Glomerular visceral epithelial cell (primary cell): ENCODE measurements at regions not wholly inside any gene's neighbourhood (a gene's known extent, or its start where the extent isn't known, plus 50 kb on each side); places are given as distances from the start of the nearest gene placed in this dataset.
"Not testable (repeated sequence)": the region's sequence is repeated elsewhere in the genome, so short reads cannot be mapped to it uniquely, and the experiment has no call there.

ENCODE experiments used
- DNase-seq: peaks from one replicate; pipeline ENCODE4 v3.0.0-alpha.2; 2016; ENCODE audit errors: extremely low spot score

DNA sequence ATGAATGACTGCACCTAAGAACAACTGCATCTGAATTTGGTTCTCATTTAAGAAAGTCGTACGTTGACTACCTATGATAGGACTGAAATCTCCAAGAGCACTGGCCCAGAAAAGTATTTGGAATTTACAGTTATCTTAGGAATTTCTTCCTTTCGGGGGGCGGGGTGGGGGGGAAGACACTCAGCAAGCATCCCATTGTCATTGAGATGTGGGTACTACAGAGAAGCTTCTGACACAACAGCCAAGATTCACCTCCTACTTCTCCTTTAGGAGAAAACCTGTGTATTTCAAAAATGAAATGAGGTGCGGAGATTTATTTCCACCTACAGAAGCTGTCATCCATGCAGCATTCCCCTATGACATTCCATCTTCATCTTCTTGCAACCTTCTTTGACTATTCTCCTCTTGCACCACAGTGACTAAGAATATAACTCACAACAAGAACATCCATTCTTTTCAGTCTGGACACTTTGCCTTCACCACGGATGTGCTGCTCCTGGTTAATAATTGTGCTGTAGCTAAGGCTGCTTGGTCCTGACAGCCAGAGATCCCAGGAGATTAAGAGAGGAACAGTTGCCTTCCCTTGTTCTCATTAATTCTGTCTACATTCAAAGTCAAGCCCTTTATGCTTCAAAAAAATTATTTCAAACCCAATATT is 98.4 kb upstream of the FRMD4A start:
- peak; percentile 51 for DNase-seq

DNA sequence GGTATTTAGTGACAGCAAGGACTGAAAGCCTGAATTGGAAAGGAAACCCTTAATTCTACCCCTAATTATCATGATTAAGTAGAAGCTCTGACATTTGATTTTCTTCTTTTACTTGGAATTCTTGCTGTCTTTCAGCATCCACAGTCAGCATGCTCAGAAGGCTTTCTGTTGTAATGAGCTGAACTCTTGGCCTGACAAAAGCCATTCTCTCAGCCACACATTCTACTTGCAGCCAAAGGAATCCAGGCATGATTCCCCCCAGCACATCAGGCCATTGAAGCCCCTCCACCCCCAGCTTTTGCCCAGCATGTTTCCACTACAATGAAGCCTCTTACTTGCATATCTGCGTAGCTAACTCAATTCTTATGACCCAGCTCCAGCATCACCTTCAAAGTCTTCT is 94.3 kb upstream of the FRMD4A start:
- no peak for DNase-seq

DNA sequence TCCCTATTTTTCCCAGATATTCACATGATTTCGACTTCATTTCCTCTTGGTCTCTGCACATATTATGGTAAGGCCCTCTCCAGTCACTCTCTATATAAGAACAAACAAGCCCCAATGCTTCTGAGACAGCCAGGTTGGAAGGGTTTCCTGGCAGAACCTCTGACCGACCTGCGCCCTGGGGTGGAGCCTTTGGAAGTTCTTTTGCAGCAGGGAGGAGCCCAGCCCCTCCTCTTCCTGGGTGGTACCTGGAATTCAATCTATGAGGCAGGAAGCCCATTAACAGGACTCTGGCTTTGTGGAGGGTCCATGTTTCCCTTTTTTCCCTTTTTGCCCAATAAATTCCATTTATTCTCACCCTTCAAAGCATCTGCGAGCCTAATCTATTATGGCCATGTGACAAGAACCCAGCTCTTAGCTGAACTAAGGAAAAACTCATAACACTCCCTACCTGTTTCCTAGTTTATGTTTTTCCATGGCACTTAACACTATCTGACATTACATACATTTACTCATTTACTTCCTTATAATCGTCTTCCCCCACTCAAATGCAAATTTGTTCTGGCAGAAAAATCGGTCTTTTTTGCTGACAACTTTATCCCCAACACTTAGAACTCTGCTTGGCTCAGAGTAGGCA is 92.5 kb upstream of the FRMD4A start:
- DNase-seq: no peak

DNA sequence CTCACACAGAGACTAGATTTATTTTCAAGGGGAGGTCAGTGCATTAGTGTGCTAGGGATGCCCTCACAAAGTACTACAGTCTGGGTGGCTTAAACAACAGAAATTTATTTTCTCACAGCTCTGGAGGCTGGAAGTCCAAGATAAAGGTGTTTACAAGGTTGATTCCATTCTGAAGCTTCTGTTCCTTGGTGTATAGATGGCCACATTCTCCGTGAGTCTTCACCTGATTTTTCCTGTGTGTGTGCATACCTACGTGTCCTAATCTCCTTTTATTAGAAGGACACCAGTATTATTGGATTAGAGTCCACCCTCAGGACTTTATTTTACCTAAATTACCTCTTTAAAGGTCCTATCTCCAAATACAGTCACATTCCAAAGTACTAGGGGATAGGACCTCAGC is 91.7 kb upstream of the FRMD4A start:
- no peak for DNase-seq

DNA sequence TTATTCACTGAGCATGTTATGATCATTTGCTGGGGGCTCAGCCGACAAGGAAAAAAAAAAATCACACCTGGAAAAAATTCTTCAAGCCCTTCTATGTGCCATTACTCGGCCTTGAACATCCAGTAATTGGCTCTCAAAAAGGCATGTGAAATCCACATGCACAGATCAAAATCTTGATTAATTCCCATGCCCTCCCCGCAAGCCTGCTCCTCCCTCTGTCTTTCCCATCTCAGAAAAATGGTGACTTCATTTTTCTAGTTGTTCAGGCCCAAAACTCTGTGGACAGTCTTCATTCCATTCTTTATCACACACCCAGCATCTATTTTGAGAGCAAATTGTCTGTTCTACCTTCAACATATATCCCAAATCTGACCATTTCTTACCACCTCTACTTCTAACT is 91.2 kb upstream of the FRMD4A start:
- DNase-seq: no peak

DNA sequence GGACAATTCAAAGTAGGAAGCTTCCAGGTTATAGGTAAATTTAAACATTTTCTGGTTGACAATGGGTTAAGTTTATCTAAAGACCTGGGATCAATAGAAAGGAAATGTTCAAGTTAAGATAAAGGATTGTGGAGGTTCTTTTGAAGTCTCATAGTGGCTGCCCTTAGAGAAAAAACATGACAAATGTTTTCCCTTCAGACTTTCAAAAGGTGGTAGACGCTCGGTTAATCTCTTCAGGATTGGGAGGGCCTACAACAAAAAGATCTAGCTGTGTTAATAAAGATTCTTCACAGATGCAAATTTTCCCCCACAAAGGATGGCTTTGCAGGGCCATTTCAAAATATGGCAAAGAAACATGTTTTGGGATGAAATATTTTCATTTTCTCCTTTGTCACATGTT is 86.6 kb upstream of the FRMD4A start:
- not testable (repeated sequence) for DNase-seq

DNA sequence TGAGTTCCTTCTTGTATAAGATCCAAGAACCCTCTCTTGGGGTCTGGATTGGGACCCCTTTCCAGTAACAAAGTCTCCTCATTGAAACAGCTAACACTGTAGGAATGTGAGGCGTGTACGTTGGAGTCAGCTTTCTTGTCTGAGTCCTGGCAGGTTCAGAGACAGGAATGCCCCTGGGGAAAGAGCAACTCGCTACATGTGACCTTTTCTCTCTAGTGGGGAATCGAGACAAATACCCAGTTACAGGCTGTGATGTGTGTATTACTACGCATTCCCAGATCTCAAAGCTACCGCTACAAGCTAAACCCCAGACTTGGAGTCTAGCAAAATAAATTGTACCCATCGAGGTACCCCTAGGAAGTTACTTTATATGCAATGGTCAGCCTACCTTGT is 85.6 kb upstream of the FRMD4A start:
- no peak for DNase-seq

DNA sequence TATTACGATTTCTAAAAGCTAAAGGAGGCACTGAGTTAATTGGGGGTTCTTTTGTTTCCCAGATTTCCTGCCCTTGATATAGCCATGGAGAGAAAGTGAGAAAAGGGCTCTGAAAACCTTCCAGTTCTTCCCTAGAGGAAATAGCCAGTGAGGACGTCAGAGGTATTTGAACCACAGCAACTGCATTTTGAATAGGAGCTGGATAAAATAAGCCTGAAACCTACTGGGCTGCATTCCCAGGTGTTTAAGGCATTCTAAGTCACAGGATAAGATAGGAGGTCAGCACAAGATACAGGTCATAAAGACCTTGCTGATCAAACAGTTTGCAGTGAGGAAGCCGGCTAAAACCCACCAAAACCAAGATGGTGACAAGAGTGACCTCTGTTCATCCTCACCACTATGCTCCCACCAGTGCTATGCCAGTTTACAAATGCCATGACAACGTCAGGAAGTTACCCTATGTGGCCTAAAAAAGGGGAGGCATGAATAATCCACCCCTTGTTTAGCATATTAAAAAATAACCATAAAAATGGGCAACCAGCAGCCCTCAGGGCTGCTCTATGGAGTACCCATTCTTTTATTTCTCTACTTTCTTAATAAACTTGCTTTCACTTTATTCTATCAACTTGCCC is 85.1 kb upstream of the FRMD4A start:
- no peak for DNase-seq

DNA sequence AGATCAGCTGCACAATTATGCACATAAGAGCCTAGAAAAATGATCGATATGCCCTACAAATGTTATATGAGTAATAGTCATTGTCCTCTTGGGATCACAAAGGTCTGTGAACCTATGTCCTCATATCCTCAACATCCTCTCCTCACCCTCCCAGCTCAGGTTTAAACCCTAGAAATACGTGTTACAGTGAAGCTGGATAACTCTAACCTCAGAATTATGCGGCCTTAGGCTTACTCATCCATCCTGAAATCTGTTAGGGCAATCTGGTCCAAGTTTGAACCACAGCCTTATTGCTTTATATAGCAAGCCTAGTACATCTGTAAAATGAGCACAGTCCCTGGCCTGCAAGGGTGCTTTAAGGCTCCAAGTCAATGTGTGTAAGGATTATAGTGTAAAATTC is 84.2 kb upstream of the FRMD4A start:
- DNase-seq: no peak

DNA sequence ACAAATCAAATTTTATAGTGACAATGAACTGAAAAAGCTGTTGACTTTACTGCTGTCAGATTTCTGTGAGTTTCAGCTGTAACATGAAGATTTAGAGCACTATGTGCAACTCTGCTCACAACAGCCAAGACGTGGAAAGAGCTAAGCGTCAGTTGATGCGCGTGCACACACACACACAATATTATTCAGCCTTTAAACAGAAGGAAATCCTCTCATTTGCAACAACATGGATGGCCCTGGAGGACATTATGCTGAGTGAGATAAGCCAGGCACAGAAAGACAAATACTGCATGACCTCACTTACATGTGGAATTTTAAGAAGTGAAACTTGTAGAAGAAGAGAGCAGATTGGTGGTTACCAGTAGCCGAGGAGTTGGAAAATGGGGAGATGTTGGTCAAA is 82.8 kb upstream of the FRMD4A start:
- no peak for DNase-seq

DNA sequence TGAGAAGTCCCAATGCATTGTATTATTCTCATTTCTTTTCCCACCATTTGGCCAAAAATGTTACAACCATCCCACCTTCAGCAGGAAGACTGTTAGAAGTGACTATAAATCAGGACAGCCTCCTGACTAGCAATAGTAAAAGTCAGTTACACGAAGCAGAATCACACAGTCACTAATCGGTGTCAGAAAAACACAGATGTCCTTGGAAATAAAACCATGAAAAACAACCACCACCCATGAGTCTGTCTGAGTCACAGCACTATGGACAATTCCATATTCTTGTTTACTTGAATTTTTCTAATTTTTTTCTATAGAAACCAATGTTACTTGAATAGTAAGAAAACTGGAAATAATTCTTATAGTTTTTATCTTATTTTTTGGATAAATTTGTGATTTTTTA is 81.9 kb upstream of the FRMD4A start:
- DNase-seq: no peak

DNA sequence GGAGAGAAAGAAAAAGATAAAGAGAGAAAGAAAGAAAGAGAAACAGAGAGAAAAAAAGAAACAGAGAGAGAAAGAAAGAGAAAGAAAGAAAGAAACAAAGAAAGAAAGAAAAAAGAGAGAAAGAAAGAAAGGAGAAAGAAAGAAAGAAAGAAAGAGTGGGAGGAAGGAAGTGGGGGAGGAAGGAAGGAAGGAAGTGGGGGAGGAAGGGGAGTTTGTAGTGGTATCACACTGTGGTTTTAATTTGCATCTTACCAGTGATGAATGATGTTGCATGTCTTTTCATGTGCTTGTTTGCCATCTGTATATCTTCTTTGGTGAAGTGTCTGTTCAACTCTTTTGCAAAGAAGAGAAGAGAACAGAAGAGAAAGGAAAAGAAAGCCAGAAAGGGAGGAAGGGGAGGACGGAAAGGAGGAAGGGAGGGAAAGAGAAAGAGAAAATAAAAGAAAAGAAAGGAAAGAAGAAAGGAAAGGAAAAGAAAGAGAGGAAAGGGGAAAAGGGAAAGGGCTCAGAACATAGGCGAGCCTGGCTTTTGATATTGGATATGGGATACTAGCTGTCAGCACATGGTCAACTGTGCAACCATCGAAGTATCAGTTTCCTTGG is 79.2 kb upstream of the FRMD4A start:
- no peak for DNase-seq

DNA sequence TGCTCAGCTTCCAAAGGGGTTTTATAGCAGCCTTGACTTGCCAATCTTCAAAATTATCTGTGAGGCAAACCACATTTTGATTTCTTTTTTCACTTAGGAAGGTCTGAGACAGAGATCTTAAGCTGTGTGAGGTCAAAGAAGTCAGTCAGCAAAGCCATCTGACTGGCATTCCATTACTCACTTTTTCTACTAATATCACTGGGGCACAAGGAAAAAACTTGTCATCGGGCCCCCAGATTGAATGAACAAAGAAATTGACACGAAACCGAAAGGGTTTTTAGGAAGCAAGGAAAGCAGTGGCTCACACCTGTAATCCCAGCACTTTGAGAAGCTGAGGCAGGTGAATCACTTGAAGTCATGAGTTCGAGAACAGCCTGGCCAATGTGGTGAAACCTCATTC is 78.5 kb upstream of the FRMD4A start:
- no peak for DNase-seq

DNA sequence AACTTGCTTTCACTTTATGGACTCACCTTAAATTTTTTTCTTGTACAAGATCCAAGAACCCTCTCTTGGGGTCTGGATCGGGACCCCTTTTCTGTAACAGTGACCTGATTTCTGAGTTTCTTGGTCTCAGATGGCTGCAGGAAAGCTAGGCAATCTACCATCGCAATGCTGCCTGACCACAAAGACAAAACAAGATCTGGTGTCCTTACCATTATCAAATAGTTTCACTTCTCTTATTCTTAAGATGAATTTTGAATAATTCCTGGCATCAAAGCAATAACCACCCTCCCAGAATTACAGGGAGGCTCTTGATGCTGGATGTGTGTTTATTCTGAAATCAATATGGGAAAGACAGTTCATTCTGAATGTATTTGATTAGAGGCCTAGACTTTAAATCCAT is 77.4 kb upstream of the FRMD4A start:
- no peak for DNase-seq

DNA sequence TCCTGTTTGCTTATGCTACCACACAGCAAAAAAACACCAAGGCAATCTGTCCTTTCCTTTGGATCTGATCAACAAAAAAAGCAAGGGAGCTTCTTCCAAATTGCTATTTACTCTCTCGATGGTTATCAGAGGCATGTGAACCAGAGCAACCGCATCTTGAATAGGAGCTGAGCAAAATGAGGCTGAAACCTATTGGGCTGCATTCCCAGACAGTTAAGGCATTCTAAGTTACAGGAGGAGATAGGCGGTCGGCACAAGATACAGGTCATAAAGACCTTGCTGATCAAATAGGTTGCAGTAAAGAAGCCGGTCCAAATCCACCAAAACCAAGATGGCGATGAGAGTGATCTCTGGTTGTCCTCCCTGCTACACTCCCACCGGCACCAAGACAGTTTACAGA is 76.8 kb upstream of the FRMD4A start:
- no peak for DNase-seq

DNA sequence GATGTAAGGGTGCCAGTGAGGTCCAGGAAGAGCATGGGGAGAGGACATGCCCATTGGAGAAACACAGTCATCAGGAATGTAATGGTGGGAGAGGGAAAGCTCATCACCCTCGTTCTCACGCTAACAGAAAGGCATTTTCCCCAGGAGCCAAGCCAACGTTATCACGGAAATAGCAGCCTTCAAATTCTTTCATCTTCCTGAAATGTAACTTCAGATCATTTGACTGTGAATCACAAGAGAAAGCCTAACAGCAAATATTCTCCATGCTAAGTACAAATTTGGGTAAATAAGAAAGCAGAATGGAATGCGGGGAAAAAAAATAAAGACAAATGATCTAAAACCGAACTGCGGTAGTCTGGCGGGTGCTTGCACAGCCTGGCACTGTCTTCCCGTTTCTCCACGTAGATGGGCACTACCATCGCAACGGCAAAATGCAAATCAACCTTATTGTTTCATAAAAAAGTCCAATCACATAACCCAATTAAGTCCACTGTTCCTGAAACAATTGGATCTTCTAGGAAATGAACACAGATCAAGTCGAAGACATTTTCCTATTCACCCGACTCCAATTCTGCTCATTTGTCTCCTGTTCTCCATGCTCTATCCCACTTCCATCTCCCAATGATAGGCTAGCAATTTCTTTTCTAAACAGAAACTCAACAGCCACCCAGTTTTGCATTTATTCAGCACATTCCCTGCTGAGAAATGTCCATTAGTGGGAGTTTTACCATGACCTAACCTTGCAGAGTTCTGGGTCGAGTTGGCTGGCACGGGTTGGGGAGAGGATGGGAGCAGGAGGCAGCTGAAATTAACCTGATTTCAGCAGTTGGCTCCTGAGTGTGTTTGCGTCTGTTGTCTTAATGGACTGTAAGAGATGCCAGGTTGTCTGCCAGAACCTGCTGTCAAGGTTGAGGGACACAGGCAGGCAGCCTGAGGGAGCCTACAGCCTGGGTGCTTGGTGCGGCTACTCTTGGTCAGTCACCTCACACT is 74.6 kb upstream of the FRMD4A start:
- DNase-seq: peak; percentile 88

DNA sequence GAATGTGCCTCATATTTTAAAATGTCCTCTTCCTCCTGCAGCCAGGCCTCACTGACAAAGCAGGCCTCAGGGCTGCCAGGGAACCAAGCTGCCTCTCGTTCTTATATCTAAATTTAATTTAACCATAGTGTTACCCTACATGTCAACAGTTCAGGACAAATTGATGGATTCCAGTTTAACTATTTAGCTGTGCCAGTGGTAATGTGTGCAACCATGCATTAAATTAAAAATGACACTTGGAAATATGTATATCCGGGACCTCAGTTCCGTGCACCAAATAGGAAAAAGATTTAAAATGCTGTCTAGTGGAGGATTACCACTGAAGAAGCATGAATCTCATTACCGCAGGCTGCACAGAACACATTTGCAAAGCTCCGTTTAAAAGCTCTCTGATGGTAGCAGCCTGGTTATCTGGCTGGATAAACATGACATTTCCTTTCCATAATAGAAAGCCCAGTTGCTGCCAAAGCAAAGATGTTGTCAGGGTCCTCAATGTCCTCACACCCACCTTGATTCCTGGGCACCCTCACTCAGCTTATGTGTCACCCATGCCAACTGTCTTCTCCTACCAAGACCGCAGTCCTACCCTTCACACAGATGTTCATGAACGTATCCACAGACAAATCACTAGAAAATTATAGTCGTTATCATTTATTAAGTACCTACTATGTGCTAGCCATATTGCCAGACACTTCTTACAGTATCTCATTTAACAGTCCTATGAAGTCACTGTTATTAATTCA is 73.3 kb upstream of the FRMD4A start:
- peak; percentile 58 for DNase-seq

DNA sequence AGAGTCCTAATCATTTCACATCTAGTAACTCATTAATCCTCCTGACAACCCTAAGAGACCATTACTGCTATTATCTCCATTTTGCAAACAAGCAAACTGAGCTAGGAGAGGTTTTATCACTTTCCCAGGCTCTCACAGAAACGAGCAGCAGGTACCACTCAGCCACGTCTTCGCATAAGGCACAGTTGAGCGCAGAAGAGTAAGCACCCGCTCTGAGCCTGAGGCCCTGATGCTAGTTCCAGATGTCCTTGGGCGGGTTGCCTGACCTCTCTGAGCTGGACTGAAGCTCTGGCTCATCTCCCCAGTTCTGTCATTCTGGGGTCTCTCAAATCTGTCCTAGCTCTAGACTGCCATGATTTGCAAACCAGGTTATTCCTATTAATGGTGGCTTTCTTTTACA is 72.6 kb upstream of the FRMD4A start:
- no peak for DNase-seq

DNA sequence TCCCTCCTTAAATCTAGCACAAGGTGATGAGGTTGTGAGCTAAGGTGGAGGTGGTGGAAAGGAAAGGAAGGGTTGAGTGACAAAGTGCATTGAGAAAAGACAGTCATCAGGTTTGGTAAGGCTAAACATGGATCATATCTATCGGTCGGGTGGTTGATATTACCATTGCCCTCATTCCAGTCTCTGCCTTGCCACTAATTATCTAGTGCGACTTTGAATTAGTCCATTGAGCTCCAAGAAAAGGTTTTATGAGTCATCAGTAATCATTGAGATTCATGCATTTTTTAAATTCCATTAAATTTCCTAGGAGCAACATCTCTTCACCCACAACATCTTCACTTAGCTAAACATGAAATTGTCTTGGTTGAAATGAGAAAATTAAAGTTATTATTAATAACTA is 68.9 kb upstream of the FRMD4A start:
- no peak for DNase-seq

DNA sequence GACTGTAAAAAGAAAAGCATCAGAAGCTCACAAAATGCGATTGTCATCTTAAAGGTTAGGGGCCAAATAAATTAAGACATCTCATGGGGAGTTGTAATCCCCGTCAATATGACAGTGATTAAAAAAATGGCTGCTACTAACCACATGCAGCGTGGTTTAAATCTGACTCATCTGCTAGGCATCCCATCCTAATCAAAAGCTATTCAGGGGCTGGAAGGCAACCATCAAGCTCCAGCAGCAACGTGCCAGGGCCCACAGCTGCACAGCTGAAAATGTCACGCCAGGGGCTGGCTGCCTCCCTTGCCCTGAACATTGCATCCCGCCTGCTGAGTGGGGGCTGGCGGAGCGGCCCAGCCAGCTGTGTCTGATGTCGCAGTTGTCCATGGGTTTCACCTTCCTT is 66.3 kb upstream of the FRMD4A start:
- DNase-seq: peak; percentile 98

DNA sequence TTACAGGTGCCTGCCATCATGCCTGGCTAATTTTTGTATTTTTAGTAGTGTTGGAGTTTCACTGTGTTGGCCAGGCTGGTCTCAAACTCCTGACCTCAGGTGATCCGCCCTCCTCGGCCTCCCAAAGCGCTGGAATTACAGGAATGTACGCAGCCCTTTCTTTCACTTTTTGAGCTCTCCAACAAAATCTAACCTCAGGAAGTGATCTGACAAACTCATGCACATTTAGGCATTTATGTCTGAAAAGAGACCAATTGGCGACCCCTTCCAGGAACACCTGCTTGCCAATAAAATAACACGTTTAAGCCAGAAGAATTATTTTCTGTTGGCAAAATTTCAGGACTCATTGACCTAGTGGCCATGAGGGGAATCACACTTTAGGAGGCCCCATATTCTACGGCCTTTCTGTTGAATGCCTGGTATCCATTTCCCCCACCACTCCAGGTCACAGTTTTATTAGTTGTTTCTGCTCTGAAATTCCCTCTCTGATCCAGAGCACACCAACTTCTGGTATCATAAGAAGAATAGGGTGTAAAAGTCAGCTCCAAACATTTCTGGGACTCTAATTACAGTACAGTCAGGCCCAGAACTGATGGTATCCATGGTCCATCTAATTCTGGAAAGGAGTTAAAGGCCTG is 65.8 kb upstream of the FRMD4A start:
- peak; percentile 72 for DNase-seq
